Skeletal muscle satellite cell (primary cell): ENCODE measurements at regions not wholly inside any gene's neighbourhood (a gene's known extent, or its start where the extent isn't known, plus 50 kb on each side); places are given as distances from the start of the nearest gene placed in this dataset.

ENCODE experiments used
- H3K27me3 ChIP-seq: 2 replicates; pipeline ENCODE4 v1.7.0; 2013; ENCODE audit warnings: low read length; ENCODE audit not compliant: control insufficient read depth, insufficient read depth
- H3K36me3 ChIP-seq: 2 replicates; pipeline ENCODE4 v1.7.0; 2013; ENCODE audit warnings: mild to moderate bottlenecking, control low read depth, low read length; ENCODE audit not compliant: insufficient read depth
- H3K4me1 ChIP-seq: 2 replicates; pipeline ENCODE4 v1.7.0; 2013; ENCODE audit warnings: low read length; ENCODE audit not compliant: control insufficient read depth, insufficient read depth
- H3K4me2 ChIP-seq: 2 replicates; pipeline ENCODE4 v1.7.0; 2013; ENCODE audit warnings: mild to moderate bottlenecking, low read length
- H3K4me3 ChIP-seq: 2 replicates; pipeline ENCODE4 v1.7.0; 2013; ENCODE audit warnings: low read length
- H3K9ac ChIP-seq: 2 replicates; pipeline ENCODE4 v1.7.0; 2013; ENCODE audit warnings: mild to moderate bottlenecking, low read depth, low read length, moderate library complexity
- H3K9me3 ChIP-seq: replicated peaks from 2 replicates; pipeline ENCODE4 v1.7.0; 2013; ENCODE audit warnings: mild to moderate bottlenecking, control low read depth, low read length

DNA sequence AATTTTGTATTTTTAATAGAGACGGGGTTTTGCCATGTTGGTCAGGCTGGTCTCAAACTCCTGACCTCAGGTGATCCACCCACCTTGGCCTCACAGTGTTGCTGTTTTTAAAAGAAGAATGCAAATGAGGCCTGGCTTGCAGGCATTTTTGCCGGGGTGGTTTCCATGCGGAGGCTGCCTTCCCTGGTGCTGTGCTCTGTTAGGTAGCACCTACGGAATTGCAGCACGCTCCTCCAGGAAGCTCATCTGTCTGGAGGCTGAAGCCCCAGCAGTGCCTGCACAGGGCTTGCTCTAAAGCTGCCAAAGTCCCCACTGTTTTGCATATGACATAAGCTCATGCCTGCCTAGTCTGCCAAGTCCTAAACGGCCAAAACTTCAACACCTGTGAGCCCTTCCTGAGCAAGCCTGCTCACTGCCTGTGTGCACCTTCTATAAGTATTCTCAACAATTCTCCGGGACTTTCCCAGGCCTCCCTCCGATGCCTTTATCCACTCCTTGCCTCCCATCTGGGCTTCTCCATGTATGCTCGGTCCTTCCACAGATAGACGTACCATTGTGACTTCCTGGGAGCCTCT lies 551.3 kb upstream of the RAB6C start:
- no peak overlapping the region for H3K4me3 ChIP-seq
- no peaks in the 10 kb centered on the region for H3K4me1 ChIP-seq
- no peak overlapping the region for H3K4me2 ChIP-seq
- peaks cover 9% of the 10 kb centered on the region for H3K9me3 ChIP-seq
- H3K36me3 ChIP-seq, result no peaks in the 10 kb centered on the region
- H3K9ac ChIP-seq, result no peak overlapping the region
- no peaks in the 10 kb centered on the region for H3K27me3 ChIP-seq

GRCh38 chr2:129430911-129431310 lies 548.6 kb upstream of the RAB6C start:
- Histone ChIP-seq H3K4me1 (no peaks in the 10 kb centered on the region), H3K4me2 (no peak overlapping the region), H3K27me3 (no peaks in the 10 kb centered on the region), H3K9ac (no peak overlapping the region), H3K4me3 (no peak overlapping the region), H3K36me3 (no peaks in the 10 kb centered on the region), H3K9me3 (peaks cover 14% of the 10 kb centered on the region)

GRCh38 chr2:129431881-129432280 lies 547.6 kb upstream of the RAB6C start:
- Histone ChIP-seq H3K9me3 (peaks cover 17% of the 10 kb centered on the region), H3K36me3 (no peaks in the 10 kb centered on the region)

DNA sequence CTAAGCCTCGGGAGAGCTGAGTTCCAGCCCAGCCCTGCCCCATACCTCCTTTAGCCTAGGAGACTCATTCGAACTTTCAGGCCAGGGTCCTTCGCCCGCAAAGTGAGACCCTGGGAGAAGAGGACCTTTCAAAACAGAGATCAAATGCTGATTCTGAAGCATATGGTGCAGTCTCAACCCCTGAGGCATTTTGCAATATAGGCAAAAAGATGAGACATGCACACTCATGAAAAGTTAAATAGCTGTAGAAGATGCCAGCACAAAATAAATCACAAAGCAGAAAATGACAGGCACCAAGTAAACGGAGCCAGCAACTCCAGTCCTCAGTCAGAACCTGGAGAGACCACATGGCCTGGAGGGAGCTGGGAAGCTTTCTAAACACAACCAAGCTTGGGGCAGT lies 542.7 kb upstream of the RAB6C start:
- no peak overlapping the region for H3K4me3 ChIP-seq
- no peaks in the 10 kb centered on the region for H3K36me3 ChIP-seq
- H3K9ac ChIP-seq, result no peak overlapping the region
- peaks cover 32% of the 10 kb centered on the region for H3K9me3 ChIP-seq
- no peaks in the 10 kb centered on the region for H3K27me3 ChIP-seq
- H3K4me2 ChIP-seq, result no peak overlapping the region
- no peaks in the 10 kb centered on the region for H3K4me1 ChIP-seq

More at GRCh38 chr2:129431881-129432280, 547.6 kb upstream of the RAB6C start:
- H3K4me3 ChIP-seq, result no peak overlapping the region
- H3K9ac ChIP-seq, result no peak overlapping the region
- no peaks in the 10 kb centered on the region for H3K4me1 ChIP-seq
- no peak overlapping the region for H3K4me2 ChIP-seq
- H3K27me3 ChIP-seq, result no peaks in the 10 kb centered on the region

DNA sequence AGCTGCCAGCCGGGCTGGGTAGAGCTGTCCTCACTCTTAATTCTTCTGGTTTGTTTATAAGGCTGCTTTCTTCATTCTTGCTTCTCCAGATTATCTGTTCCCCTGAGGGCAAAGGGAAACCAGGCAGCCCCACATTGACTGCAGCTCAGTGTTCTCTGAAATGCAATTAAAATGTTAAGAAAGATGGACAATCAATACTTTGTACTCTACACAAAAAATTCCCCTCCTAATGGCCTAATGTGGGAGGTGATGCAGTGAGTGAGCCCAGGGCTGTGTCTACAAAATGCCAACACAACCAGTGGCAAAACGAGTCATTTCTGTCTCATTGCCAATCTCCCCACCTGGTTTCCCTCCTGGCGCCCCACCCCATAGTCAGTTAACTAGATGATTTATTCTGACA lies 541.7 kb upstream of the RAB6C start:
- no peak overlapping the region for H3K4me2 ChIP-seq
- H3K4me3 ChIP-seq, result no peak overlapping the region
- no peaks in the 10 kb centered on the region for H3K4me1 ChIP-seq
- no peaks in the 10 kb centered on the region for H3K36me3 ChIP-seq
- no peak overlapping the region for H3K9ac ChIP-seq
- H3K27me3 ChIP-seq, result no peaks in the 10 kb centered on the region
- peaks cover 34% of the 10 kb centered on the region for H3K9me3 ChIP-seq

GRCh38 chr2:129438501-129439057 lies 540.9 kb upstream of the RAB6C start:
- Histone ChIP-seq H3K9ac (no peak overlapping the region), H3K4me3 (no peak overlapping the region), H3K9me3 (peaks cover 34% of the 10 kb centered on the region), H3K27me3 (no peaks in the 10 kb centered on the region), H3K4me2 (no peak overlapping the region), H3K4me1 (no peaks in the 10 kb centered on the region), H3K36me3 (no peaks in the 10 kb centered on the region)

DNA sequence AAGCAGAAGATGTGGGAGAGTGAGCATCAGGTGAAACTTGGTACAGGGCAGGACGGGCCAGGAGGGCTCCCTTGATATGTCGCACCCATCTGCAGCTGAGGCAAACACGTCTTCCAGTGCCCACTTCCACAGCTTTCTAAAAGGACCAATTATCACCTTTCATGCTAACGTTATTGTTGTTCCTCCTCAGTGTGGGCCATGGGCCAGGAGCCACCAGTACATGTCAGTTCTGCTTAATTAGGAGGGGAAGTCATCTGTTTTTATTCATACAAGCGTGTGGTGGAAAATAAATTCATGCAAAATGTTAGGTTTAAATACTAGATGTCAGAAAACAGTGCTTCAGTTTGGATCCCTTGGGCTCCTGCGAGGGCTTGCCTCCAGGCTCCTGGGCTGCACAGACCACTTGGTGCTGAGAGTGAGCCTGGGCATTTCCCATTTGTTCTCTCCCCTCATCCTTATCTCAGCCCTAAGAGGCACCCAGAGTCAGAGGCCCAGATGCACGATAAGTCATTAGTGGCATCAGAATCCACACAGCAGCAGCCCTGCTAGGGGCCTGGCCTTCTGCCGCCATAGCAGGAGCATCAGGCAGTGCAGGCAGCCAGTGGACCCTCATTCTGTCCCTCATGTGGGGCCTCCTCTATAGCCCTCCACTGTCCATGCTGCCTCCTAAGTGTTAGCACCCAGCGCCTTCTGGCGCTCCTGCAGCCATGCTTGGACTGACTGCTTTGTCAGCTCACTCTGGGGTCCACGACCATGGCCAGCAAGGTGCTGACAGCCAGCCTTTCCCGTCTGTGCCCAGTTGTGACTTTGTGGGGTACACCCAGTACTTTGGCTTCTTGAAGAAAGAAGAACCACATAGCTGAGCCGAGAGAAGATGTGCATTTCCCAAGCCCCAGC lies 539.8 kb upstream of the RAB6C start:
- peaks cover 28% of the 10 kb centered on the region for H3K9me3 ChIP-seq
- no peak overlapping the region for H3K4me3 ChIP-seq
- H3K9ac ChIP-seq, result no peak overlapping the region
- H3K4me1 ChIP-seq, result no peaks in the 10 kb centered on the region
- H3K4me2 ChIP-seq, result no peak overlapping the region
- H3K36me3 ChIP-seq, result no peaks in the 10 kb centered on the region
- H3K27me3 ChIP-seq, result no peaks in the 10 kb centered on the region

- H3K36me3 ChIP-seq, result no peaks in the 10 kb centered on the region
- H3K9ac ChIP-seq, result no peak overlapping the region
- H3K4me3 ChIP-seq, result no peak overlapping the region
- H3K4me1 ChIP-seq, result no peaks in the 10 kb centered on the region
- H3K27me3 ChIP-seq, result no peaks in the 10 kb centered on the region
- no peak overlapping the region for H3K4me2 ChIP-seq
- H3K9me3 ChIP-seq, result peaks cover 28% of the 10 kb centered on the region
Observed at GRCh38 chr2:129441610-129442009, 537.9 kb upstream of the RAB6C start.

- H3K9me3 ChIP-seq, result peaks cover 19% of the 10 kb centered on the region
- H3K4me3 ChIP-seq, result no peak overlapping the region
- no peaks in the 10 kb centered on the region for H3K36me3 ChIP-seq
- no peak overlapping the region for H3K4me2 ChIP-seq
- no peaks in the 10 kb centered on the region for H3K27me3 ChIP-seq
- H3K9ac ChIP-seq, result no peak overlapping the region
- H3K4me1 ChIP-seq, result no peaks in the 10 kb centered on the region
Observed at GRCh38 chr2:129443235-129443864, 536.1 kb upstream of the RAB6C start.

DNA sequence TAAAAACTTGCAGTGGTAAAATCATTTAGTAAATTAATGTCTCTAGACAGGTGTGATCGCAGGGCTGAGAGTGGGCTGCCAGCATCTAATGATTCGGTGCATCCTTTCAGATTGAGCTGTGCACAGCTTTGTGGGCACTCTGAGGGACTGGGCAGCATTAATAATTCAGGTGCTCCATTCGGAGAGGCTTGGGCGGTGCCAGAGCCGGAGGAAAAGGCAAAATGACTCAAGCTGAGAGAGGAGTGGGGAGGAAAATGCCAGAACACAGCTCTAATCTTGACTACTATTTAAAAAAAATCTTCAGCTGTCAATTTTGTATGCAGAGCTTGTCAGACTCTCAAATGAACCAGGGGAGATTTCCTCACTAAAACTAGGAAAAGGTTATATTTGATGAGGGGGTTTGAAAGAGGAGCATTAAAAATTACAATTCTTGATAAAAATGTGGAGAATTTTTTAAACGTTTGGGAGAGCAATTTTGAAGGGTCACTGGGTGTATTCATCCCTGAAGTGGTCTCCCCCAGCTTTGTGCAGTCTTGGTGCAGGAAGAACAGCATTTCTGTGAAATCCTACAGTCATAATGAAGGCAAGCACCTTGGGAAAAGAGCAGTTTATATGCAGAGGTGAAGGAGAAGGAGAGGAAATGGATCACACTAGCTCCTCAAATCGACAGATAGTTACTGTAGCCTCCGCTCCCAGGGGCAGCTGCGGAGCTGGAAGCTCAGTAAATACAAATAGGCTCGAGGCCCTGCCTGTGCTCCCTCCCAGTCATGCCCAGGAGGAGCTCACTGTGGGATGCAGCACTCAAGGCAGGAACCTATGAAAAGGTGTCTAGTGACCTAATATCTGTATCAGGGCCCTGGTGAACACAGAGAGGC lies 535.4 kb upstream of the RAB6C start:
- Histone ChIP-seq H3K4me2 (no peak overlapping the region), H3K9ac (no peak overlapping the region), H3K9me3 (peaks cover 12% of the 10 kb centered on the region), H3K36me3 (no peaks in the 10 kb centered on the region), H3K27me3 (no peaks in the 10 kb centered on the region), H3K4me3 (no peak overlapping the region), H3K4me1 (no peaks in the 10 kb centered on the region)

- no peaks in the 10 kb centered on the region for H3K36me3 ChIP-seq
- no peak overlapping the region for H3K4me3 ChIP-seq
- no peak overlapping the region for H3K9ac ChIP-seq
- no peak overlapping the region for H3K4me2 ChIP-seq
- H3K9me3 ChIP-seq, result peaks cover 12% of the 10 kb centered on the region
- H3K4me1 ChIP-seq, result no peaks in the 10 kb centered on the region
- no peaks in the 10 kb centered on the region for H3K27me3 ChIP-seq
Observed at GRCh38 chr2:129444751-129445150, 534.7 kb upstream of the RAB6C start.
